Activated T-cell treated with anti-CD3 and anti-CD28 coated beads, Interleukin-2, amount 50 U/mL, for 72 hours (primary cell): ENCODE measurements at regions not wholly inside any gene's neighbourhood (a gene's known extent, or its start where the extent isn't known, plus 50 kb on each side); places are given as distances from the start of the nearest gene placed in this dataset.

ENCODE experiments used
- ATAC-seq, 2 donors: fragments of 150-1000 bp; cut with Tn5 transposase; replicated peaks in 1 of 2; 2 replicates each; pipeline ENCODE4 v1.10.0; 2021; ENCODE audit warnings: moderate library complexity in 2 of 2, mild to moderate bottlenecking in 1 of 2
- DNase-seq, 2 donors: peaks; one replicate each; pipeline ENCODE4 v3.0.0; 2021 to 2022; ENCODE audit warnings: mixed read lengths in 1 of 2
- H3K27ac Mint-ChIP-seq: one replicate; pipeline ENCODE4 v1.8.0; 2022; ENCODE audit warnings: mild to moderate bottlenecking, moderate library complexity, mixed read lengths
- H3K27me3 Mint-ChIP-seq: one replicate; pipeline ENCODE4 v1.8.0; 2022; ENCODE audit warnings: low read depth, mixed read lengths
- H3K36me3 Mint-ChIP-seq, 2 donors: one replicate each; pipeline ENCODE4 v1.8.0; 2022; ENCODE audit warnings: mixed read lengths in 2 of 2, mild to moderate bottlenecking in 1 of 2; ENCODE audit not compliant: insufficient read depth in 2 of 2
- H3K4me1 Mint-ChIP-seq: one replicate; pipeline ENCODE4 v1.8.0; 2022; ENCODE audit warnings: low read depth, mixed read lengths
- H3K4me3 Mint-ChIP-seq, 2 donors: one replicate each; pipeline ENCODE4 v1.8.0; 2022; ENCODE audit warnings: mild to moderate bottlenecking in 2 of 2, mixed read lengths in 2 of 2, moderate library complexity in 2 of 2
- H3K9me3 Mint-ChIP-seq, 2 donors: one replicate each; pipeline ENCODE4 v1.8.0; 2022; ENCODE audit warnings: mixed read lengths in 2 of 2

GRCh38 chr9:91150273-91150997 lies 211.3 kb downstream of the AUH start:
- peak overlapping the region; percentile 27 to 75 for H3K4me3 Mint-ChIP-seq
- H3K4me1 Mint-ChIP-seq, result peaks cover 95% of the 10 kb centered on the region
- H3K27me3 Mint-ChIP-seq, result no peaks in the 10 kb centered on the region
- H3K27ac Mint-ChIP-seq, result peak overlapping the region; percentile 96
- H3K36me3 Mint-ChIP-seq, result peaks cover 19 to 28% of the 10 kb centered on the region in 2 donors
- no peak for ATAC-seq
- DNase-seq, result no peak
- peaks cover 2 to 11% of the 10 kb centered on the region in 2 donors for H3K9me3 Mint-ChIP-seq

DNA sequence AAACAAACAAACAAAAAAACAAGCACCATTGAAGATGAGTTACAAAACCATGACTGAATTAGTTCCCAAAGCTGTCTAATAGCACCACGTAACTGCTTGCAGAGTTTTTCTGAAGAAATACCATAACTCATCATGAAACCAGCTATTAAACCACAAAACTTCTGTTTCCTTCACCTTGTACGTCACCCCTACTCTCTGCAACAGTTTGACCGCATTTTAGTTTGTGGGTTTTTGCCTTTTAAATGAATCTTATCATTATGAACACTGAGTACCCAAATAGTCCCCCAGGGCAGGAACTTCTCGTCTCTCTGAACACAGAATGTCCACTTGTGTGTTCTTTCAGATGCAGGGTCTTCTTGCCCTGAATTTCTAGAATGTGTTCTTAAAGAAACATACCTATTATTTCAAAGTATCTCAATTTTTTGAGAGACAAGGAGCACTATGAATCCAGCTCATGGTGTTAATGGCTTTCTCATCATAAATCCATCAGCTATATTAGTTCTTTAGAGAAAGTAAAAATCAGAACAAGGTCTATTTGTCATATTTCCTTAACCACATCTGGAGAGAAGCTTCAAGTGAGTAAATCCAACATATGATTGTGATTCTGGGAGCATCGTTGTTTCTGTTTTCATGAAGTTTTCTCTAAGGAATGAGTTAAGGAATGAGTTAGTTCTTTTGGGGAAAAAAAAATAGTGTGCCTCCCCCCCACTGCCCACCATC lies 210.6 kb downstream of the AUH start:
- Mint-ChIP-seq H3K4me3 (peak overlapping the region; percentile 51 to 75), H3K27ac (peak overlapping the region; percentile 96), H3K4me1 (peaks cover 95% of the 10 kb centered on the region), H3K9me3 (peaks cover 2 to 11% of the 10 kb centered on the region in 2 donors), H3K27me3 (no peaks in the 10 kb centered on the region), H3K36me3 (peaks cover 22 to 23% of the 10 kb centered on the region in 2 donors)
- ATAC-seq, result peak; percentile 68 to 74
- peak; percentile 69 to 70 for DNase-seq

- ATAC-seq, result no peak
- H3K27me3 Mint-ChIP-seq, result no peaks in the 10 kb centered on the region
- DNase-seq, result no peak
- peak overlapping the region; percentile 51 to 75 for H3K4me3 Mint-ChIP-seq
- H3K4me1 Mint-ChIP-seq, result peaks cover 95% of the 10 kb centered on the region
- H3K36me3 Mint-ChIP-seq, result peaks cover 23 to 25% of the 10 kb centered on the region in 2 donors
- H3K27ac Mint-ChIP-seq, result peak overlapping the region; percentile 96
- H3K9me3 Mint-ChIP-seq, result peaks cover 2 to 11% of the 10 kb centered on the region in 2 donors
Observed at GRCh38 chr9:91151718-91152095, 210.0 kb downstream of the AUH start.

DNA sequence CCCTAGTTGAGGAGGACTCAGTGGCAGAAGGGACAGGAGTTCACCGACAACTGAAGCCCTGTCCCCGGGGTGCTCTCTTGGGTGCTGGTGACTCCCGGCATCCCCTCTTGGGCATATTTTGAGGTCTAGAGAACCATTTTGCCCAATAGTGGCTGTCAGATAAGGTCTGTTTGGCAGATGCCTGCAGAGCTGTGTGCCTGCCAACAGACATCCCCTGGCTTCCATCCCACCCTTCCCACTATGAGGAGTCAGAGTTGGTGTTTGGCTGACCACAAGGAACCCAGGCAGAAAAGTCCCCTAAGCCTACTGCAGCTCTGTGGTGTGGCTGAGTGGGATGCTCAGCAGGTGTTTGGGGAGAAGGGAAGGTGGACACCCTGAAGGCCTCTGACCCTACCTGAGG lies 207.0 kb downstream of the AUH start:
- no peak overlapping the region for H3K4me3 Mint-ChIP-seq
- ATAC-seq, result no peak
- no peak for DNase-seq
- no peak overlapping the region for H3K27ac Mint-ChIP-seq
- H3K9me3 Mint-ChIP-seq, result peaks cover 0 to 11% of the 10 kb centered on the region in 2 donors
- peaks cover 82% of the 10 kb centered on the region for H3K4me1 Mint-ChIP-seq
- H3K36me3 Mint-ChIP-seq, result peaks cover 19 to 26% of the 10 kb centered on the region in 2 donors
- H3K27me3 Mint-ChIP-seq, result no peaks in the 10 kb centered on the region

DNA sequence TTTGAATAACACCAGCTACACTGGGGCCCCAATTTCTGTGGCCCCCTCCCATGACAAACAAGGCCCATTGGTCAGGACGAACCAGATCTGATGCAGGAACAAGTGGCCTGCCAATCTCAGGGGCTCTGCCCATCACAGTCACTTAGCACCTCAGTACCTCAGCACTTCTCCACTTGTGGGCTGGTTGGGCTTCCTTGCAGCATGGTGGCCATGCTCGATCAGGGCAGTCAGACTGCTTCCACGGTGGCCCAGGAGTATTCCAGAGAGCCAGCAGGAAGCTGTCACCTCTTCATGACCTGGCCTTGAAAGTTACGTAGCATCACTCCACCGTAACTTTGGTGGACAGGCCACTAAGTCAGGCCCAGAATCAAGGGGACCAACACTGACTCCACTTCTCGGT lies 206.5 kb downstream of the AUH start:
- no peak for ATAC-seq
- H3K36me3 Mint-ChIP-seq, result peaks cover 18 to 26% of the 10 kb centered on the region in 2 donors
- H3K27me3 Mint-ChIP-seq, result no peaks in the 10 kb centered on the region
- peaks cover 0 to 9% of the 10 kb centered on the region in 2 donors for H3K9me3 Mint-ChIP-seq
- no peak overlapping the region for H3K4me3 Mint-ChIP-seq
- no peak overlapping the region for H3K27ac Mint-ChIP-seq
- no peak for DNase-seq
- H3K4me1 Mint-ChIP-seq, result peaks cover 78% of the 10 kb centered on the region

DNA sequence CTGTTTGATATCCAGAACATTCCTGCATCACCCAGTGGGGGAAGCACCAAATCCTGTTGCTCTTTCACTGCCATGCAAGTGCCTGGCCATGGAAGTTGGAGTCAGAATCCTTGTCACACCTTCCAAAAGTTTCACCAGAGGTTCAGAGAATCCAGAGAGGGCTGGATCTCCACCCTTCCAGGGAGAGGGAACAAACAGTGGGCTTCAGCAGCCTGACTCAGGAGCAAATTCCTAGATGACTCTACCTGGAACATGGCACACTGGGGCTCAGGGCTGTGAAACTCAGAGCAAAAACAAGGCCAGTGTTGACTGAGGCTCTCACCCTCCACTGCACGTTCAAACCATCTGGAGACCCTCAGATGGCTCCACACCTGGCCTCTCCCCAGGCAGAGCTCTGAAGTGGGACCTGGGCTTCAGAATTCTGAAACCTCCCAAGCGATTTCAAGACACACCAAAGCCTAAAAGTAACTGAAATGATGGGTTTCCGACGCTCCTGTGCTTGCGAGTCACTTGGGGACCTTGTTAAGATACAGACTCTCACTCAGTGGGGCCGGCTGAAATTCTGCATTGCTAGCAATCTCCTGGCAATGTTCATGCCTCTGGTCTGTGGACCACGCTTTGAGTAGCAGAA lies 205.9 kb downstream of the AUH start:
- Mint-ChIP-seq H3K4me3 (peak overlapping the region in 1 of 2 donors; percentile 32), H3K9me3 (peaks cover 0 to 6% of the 10 kb centered on the region in 2 donors), H3K27me3 (no peaks in the 10 kb centered on the region), H3K36me3 (peaks cover 14 to 25% of the 10 kb centered on the region in 2 donors), H3K27ac (peak overlapping the region; percentile 93), H3K4me1 (peaks cover 71% of the 10 kb centered on the region)
- no peak for ATAC-seq
- no peak for DNase-seq

DNA sequence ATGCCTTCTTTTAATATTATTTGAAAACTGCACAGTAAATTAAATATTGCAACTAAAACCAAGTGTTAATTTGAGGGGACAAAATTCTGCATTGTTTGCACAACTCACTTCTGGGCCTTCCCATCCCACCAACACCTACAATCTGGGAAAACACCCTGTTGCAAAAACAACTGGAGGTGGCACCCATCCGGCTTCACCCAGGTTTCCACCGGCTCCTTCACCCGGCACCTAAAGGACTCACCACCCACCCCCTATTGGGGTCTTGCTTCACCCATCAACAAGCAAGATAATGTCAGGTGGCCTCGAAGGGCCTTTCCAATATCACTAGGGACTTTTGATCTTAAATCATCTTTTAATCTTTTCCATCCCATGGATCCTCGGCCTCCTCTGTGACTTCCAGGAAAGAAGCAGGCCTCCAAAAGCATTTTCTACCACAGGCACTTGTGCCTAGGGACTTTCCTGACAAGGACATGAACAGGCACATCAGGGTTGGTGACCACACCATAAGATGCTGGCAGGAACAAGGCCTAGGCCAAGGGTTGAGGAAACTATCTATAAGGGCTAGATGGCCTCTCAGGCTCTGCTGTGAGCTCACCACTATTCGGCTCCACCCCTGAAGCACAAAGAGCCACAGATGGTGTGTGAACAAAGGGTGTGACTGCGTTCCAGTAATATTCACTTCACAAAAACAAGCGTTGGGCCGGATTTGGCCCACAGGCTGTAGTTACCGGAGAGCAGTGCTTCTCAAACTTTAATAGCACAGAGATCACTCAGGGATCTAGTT lies 205.1 kb downstream of the AUH start:
- peaks cover 0 to 6% of the 10 kb centered on the region in 2 donors for H3K9me3 Mint-ChIP-seq
- no peak for DNase-seq
- ATAC-seq, result peak; percentile 57 to 60
- peaks cover 70% of the 10 kb centered on the region for H3K4me1 Mint-ChIP-seq
- no peaks in the 10 kb centered on the region for H3K27me3 Mint-ChIP-seq
- peaks cover 14 to 23% of the 10 kb centered on the region in 2 donors for H3K36me3 Mint-ChIP-seq
- peak overlapping the region; percentile 8 to 63 for H3K4me3 Mint-ChIP-seq
- H3K27ac Mint-ChIP-seq, result peak overlapping the region; percentile 93

DNA sequence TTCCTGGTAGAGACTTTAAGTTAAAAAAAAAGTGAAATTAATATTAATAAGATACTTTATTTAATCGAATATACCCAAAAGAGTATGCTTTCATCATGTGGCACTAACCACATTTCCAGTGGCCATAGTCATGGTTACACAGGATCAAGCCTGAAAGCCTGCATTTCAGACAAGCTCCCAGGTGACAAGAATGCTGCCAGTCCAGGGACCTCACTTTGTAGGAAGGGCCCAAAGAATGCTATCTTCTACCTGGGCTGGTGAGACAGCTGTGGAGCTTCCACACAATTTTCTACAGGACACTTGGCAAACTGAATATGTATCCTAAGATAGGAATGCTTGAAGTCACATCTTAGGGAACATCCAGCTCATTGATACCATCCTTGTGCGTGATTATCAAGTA lies 203.8 kb downstream of the AUH start:
- Mint-ChIP-seq H3K36me3 (peaks cover 11 to 12% of the 10 kb centered on the region in 2 donors), H3K4me3 (no peak overlapping the region)

GRCh38 chr9:91158286-91158685 lies 203.4 kb downstream of the AUH start:
- no peak overlapping the region for H3K27ac Mint-ChIP-seq
- H3K27me3 Mint-ChIP-seq, result no peaks in the 10 kb centered on the region
- H3K36me3 Mint-ChIP-seq, result peaks cover 9 to 11% of the 10 kb centered on the region in 2 donors
- peaks cover 70% of the 10 kb centered on the region for H3K4me1 Mint-ChIP-seq
- DNase-seq, result no peak
- no peaks in the 10 kb centered on the region for H3K9me3 Mint-ChIP-seq
- H3K4me3 Mint-ChIP-seq, result no peak overlapping the region
- no peak for ATAC-seq

More for the DNA sequence above, 203.8 kb downstream of the AUH start:
- DNase-seq (no peak), ATAC-seq (no peak)
- H3K9me3 Mint-ChIP-seq, result peaks cover 0 to under 1% of the 10 kb centered on the region in 2 donors
- H3K4me1 Mint-ChIP-seq, result peaks cover 70% of the 10 kb centered on the region
- H3K27ac Mint-ChIP-seq, result no peak overlapping the region
- no peaks in the 10 kb centered on the region for H3K27me3 Mint-ChIP-seq

DNA sequence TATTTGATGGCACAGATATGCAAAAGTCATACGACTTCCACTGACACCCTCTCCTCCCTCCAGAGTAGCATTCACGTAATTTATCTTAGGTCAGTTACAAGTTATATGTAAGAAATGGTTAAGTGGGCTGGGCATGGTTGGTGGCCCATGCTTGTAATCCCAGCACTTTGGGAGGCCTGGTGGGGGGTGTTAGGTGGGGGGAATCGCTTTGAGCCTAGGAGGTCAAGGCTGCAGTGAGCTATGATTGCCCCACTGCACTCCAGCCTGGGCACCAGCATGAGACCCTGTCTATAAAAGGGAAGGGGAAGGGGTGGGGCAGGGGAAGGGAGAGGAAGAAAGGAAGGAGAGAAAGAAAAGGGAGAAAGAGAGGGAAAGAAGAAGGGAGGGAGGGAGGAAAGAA lies 202.8 kb downstream of the AUH start:
- peaks cover 5 to 9% of the 10 kb centered on the region in 2 donors for H3K36me3 Mint-ChIP-seq
- peaks cover 70% of the 10 kb centered on the region for H3K4me1 Mint-ChIP-seq
- DNase-seq, result no peak
- no peak for ATAC-seq
- H3K9me3 Mint-ChIP-seq, result no peaks in the 10 kb centered on the region
- peak overlapping the region; percentile 72 for H3K27ac Mint-ChIP-seq
- H3K4me3 Mint-ChIP-seq, result no peak overlapping the region
- no peaks in the 10 kb centered on the region for H3K27me3 Mint-ChIP-seq

- DNase-seq (no peak), ATAC-seq (no peak)
- Mint-ChIP-seq H3K27me3 (no peaks in the 10 kb centered on the region), H3K27ac (peak overlapping the region; percentile 72), H3K36me3 (peaks cover 5 to 9% of the 10 kb centered on the region in 2 donors), H3K4me1 (peaks cover 73% of the 10 kb centered on the region), H3K4me3 (no peak overlapping the region), H3K9me3 (no peaks in the 10 kb centered on the region)
Observed at GRCh38 chr9:91159664-91160121, 202.0 kb downstream of the AUH start.

DNA sequence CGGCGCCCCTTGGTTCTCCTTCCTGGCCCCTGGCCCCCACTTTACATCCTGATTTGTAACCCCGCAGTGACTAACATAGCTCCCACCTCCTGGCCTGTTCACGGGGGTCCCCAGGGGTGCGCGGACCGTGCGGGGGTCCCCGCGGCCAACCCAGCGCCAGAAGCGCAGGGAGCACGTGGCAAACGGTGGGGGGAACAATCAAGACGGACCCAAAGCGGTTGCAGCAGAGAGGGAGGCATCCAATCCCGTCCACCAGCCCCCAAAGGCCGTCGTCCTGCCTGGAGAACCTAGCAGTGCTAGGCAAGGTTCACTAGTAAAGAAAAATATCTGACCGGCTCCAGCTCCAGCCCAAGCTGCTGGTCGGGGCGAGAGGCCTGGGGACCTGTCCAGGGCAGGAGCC lies 201.5 kb downstream of the AUH start:
- Mint-ChIP-seq H3K27ac (no peak overlapping the region), H3K4me3 (no peak overlapping the region), H3K36me3 (peaks cover under 1 to 9% of the 10 kb centered on the region in 2 donors), H3K9me3 (no peaks in the 10 kb centered on the region), H3K27me3 (no peaks in the 10 kb centered on the region), H3K4me1 (peaks cover 73% of the 10 kb centered on the region)
- DNase-seq (no peak), ATAC-seq (no peak)
